H1 (cell line): ENCODE measurements at regions not wholly inside any gene's neighbourhood (a gene's known extent, or its start where the extent isn't known, plus 50 kb on each side); places are given as distances from the start of the nearest gene placed in this dataset.

Experiments
- CTCF ChIA-PET: fragments of 300-600 bp; sonication (Branson Sonifier 250); formaldehyde crosslinking; loops from one replicate; lab custom pipeline; 2021; ENCODE audit not compliant: partially characterized antibody; lab: Charles Lee
- POLR2A ChIA-PET: fragments of 300-600 bp; sonication (Branson Sonifier 250); formaldehyde crosslinking; loops from one replicate; lab custom pipeline; 2021; ENCODE audit warnings: inconsistent platforms; ENCODE audit not compliant: partially characterized antibody; lab: Charles Lee
- DNase-seq, 2 experiments: peaks; one replicate each; pipeline versions ENCODE4 v3.0.0 to v3.0.0-alpha.2; 2010 to 2022; ENCODE audit warnings: low spot score in 2 of 2, low read depth in 1 of 2, mixed read lengths in 1 of 2
- FAIRE-seq: peaks from 2 replicates; lab custom pipeline; 2011; peaks lifted over from hg19 to GRCh38; lab: Jason Lieb, UNC
- H2AFZ ChIP-seq: 2 replicates; pipeline ENCODE4 v1.8.1; 2012; ENCODE audit warnings: low read length, inconsistent platforms
- H2AK5ac ChIP-seq: 2 replicates; pipeline ENCODE4 v1.6.1; 2013; ENCODE audit warnings: low read depth, low read length
- H2BK120ac ChIP-seq: replicated peaks from 2 replicates; pipeline ENCODE3; 2013; ENCODE audit warnings: low read depth, low read length, inconsistent platforms
- H2BK12ac ChIP-seq: 2 replicates; pipeline ENCODE4 v1.6.1; 2013; ENCODE audit warnings: low read depth, low read length
- H2BK15ac ChIP-seq: 2 replicates; pipeline ENCODE4 v1.6.1; 2013; ENCODE audit warnings: low read length
- H2BK20ac ChIP-seq: 2 replicates; pipeline ENCODE4 v1.6.1; 2013; ENCODE audit warnings: low read length
- H2BK5ac ChIP-seq: 2 replicates; pipeline ENCODE4 v1.6.1; 2013; ENCODE audit warnings: low read depth, low read length
- H3K14ac ChIP-seq: 2 replicates; pipeline ENCODE4 v1.6.1; 2013; ENCODE audit warnings: inconsistent platforms; ENCODE audit not compliant: insufficient read length
- H3K18ac ChIP-seq: 2 replicates; pipeline ENCODE4 v1.6.1; 2013; ENCODE audit warnings: low read length; ENCODE audit errors: extremely low read depth
- H3K23ac ChIP-seq: 2 replicates; pipeline ENCODE4 v1.6.1; 2013; ENCODE audit warnings: inconsistent platforms; ENCODE audit not compliant: insufficient read length
- H3K23me2 ChIP-seq: 2 replicates; pipeline ENCODE4 v1.6.1; 2013; ENCODE audit warnings: low read depth, low read length
- H3K27ac ChIP-seq: 2 replicates; pipeline ENCODE4 v1.6.1; 2011; ENCODE audit warnings: low read depth, low read length, inconsistent platforms
- H3K27me3 ChIP-seq, 4 experiments: replicated peaks in 1 of 4; 1 replicate in 1 of 4; 2 replicates in 3 of 4; pipeline versions ENCODE4 v1.6.1 to v1.8.1; 2011 to 2013; ENCODE audit warnings: low read length in 3 of 4, mild to moderate bottlenecking in 3 of 4, inconsistent platforms in 2 of 4, mixed read lengths in 2 of 4, moderate library complexity in 1 of 4; ENCODE audit not compliant: control insufficient read depth in 3 of 4, insufficient read depth in 3 of 4; ENCODE audit errors: extremely low read depth in 1 of 4
- H3K36me3 ChIP-seq, 4 experiments: 2 replicates each; pipeline versions ENCODE4 v1.6.1 to v1.8.1; 2011 to 2013; ENCODE audit warnings: mild to moderate bottlenecking in 4 of 4, low read length in 3 of 4, moderate library complexity in 2 of 4, control low read depth in 1 of 4, inconsistent platforms in 1 of 4; ENCODE audit not compliant: insufficient read depth in 4 of 4, control insufficient read depth in 2 of 4
- H3K4ac ChIP-seq: replicated peaks from 2 replicates; pipeline ENCODE3; 2013; ENCODE audit warnings: low read length, low read depth, mixed read lengths, inconsistent platforms; ENCODE audit not compliant: insufficient read length
- H3K4me1 ChIP-seq, 4 experiments: replicated peaks in 1 of 4; 1 replicate in 1 of 4; 2 replicates in 3 of 4; pipeline versions ENCODE4 v1.6.1 to v1.8.1; 2011 to 2013; ENCODE audit warnings: low read length in 3 of 4, inconsistent platforms in 2 of 4, mixed read lengths in 1 of 4; ENCODE audit not compliant: insufficient read depth in 4 of 4, control insufficient read depth in 3 of 4
- H3K4me2 ChIP-seq, 2 experiments: 2 replicates each; pipeline versions ENCODE4 v1.6.1 to v1.8.1; 2011 to 2013; ENCODE audit warnings: low read depth in 2 of 2, low read length in 2 of 2, control low read depth in 1 of 2, inconsistent platforms in 1 of 2, mild to moderate bottlenecking in 1 of 2; ENCODE audit not compliant: insufficient read depth in 1 of 2
- H3K4me3 ChIP-seq, 4 experiments: fragments of 200-600, 300-600 bp in 1 of 4; sonication (generic), shearing (Covaris generic), sonication (Bioruptor Twin) in 1 of 4; 2 replicates each; pipeline versions ENCODE4 v1.5.1 to v1.8.1; 2011 to 2016; ENCODE audit warnings: low read length in 4 of 4, low read depth in 3 of 4, control low read depth in 2 of 4, inconsistent platforms in 2 of 4, mild to moderate bottlenecking in 2 of 4, mixed read lengths in 1 of 4, moderate library complexity in 1 of 4; ENCODE audit not compliant: insufficient read depth in 2 of 4; ENCODE audit errors: extremely low read depth in 1 of 4
- H3K56ac ChIP-seq: replicated peaks from 2 replicates; pipeline ENCODE3; 2013; ENCODE audit warnings: low read depth, mild to moderate bottlenecking, mixed read lengths, low read length, inconsistent platforms; ENCODE audit not compliant: insufficient read length
- H3K79me1 ChIP-seq: 2 replicates; pipeline ENCODE4 v1.6.1; 2013; ENCODE audit warnings: low read depth, low read length, control low read depth
- H3K79me2 ChIP-seq, 2 experiments: 2 replicates each; pipeline versions ENCODE4 v1.6.1 to v1.8.1; 2012 to 2013; ENCODE audit warnings: low read length in 2 of 2, mild to moderate bottlenecking in 2 of 2, inconsistent platforms in 1 of 2; ENCODE audit not compliant: insufficient read depth in 2 of 2, control insufficient read depth in 1 of 2
- H3K9ac ChIP-seq, 4 experiments: replicated peaks in 1 of 4; 1 replicate in 1 of 4; 2 replicates in 3 of 4; pipeline versions ENCODE4 v1.6.1 to v1.8.1; 2011 to 2013; ENCODE audit warnings: low read depth in 3 of 4, low read length in 3 of 4, control low read depth in 2 of 4, mild to moderate bottlenecking in 2 of 4, moderate library complexity in 2 of 4, inconsistent platforms in 1 of 4; ENCODE audit errors: extremely low read depth in 1 of 4
- H3K9me3 ChIP-seq, 2 experiments: 2 replicates each; pipeline versions ENCODE4 v1.6.1 to v1.8.1; 2012 to 2013; ENCODE audit warnings: mild to moderate bottlenecking in 2 of 2, moderate library complexity in 2 of 2, control low read depth in 1 of 2, inconsistent platforms in 1 of 2, low read depth in 1 of 2, low read length in 1 of 2, mixed read lengths in 1 of 2; ENCODE audit not compliant: insufficient read depth in 2 of 2
- H4K20me1 ChIP-seq, 2 experiments: replicated peaks in 1 of 2; 2 replicates each; pipeline versions ENCODE3 to v1.8.1; 2011 to 2013; ENCODE audit warnings: inconsistent platforms in 2 of 2, low read length in 2 of 2, mild to moderate bottlenecking in 1 of 2; ENCODE audit not compliant: insufficient read depth in 2 of 2, control insufficient read depth in 1 of 2
- H4K5ac ChIP-seq: 2 replicates; pipeline ENCODE4 v1.6.1; 2013; ENCODE audit warnings: low read length, low read depth, mixed read lengths, inconsistent platforms; ENCODE audit not compliant: insufficient read length
- H4K8ac ChIP-seq: 2 replicates; pipeline ENCODE4 v1.8.0; 2013; ENCODE audit warnings: mild to moderate bottlenecking, moderate library complexity, low read length, inconsistent platforms; ENCODE audit not compliant: insufficient read depth; ENCODE audit errors: extremely low read depth
- H4K91ac ChIP-seq: replicated peaks from 2 replicates; pipeline ENCODE3; 2013; ENCODE audit warnings: low read length, mixed read lengths, inconsistent platforms; ENCODE audit not compliant: insufficient read length
- CEBPB ChIP-seq: IDR thresholded peaks from 2 replicates; pipeline ENCODE4 v1.6.1; 2012; ENCODE audit warnings: low read depth, low read length
- CHD1 ChIP-seq: IDR thresholded peaks from 2 replicates; pipeline ENCODE4 v1.6.1; 2012; ENCODE audit warnings: low read depth, low read length, improper control_type of control experiment
- CREB1 ChIP-seq: IDR thresholded peaks from 2 replicates; pipeline ENCODE4 v1.6.1; 2012; ENCODE audit warnings: inconsistent platforms
- EZH2 ChIP-seq: fragments of 200-600 bp; sonication (generic); IDR thresholded peaks from 2 replicates; pipeline ENCODE4 v1.7.1; 2012; ENCODE audit warnings: low read depth, mild to moderate bottlenecking, moderate library complexity, low read length, inconsistent platforms; ENCODE audit not compliant: severe bottlenecking
- JUND ChIP-seq: IDR thresholded peaks from 2 replicates; pipeline ENCODE4 v1.6.1; 2011; ENCODE audit warnings: mild to moderate bottlenecking, improper control_type of control experiment, low read length
- KDM1A ChIP-seq: fragments of 200-600, 300-600 bp; sonication (generic); IDR thresholded peaks from 2 replicates; pipeline ENCODE4 v1.7.1; 2016; ENCODE audit warnings: mild to moderate bottlenecking, low read length, borderline replicate concordance
- PHF8 ChIP-seq: fragments of 200-600 bp; sonication (generic); conservative IDR thresholded peaks from 2 replicates; pipeline ENCODE4 v1.7.1; 2012; ENCODE audit warnings: low read depth, mild to moderate bottlenecking, inconsistent platforms, low read length, moderate library complexity
- POLR2A ChIP-seq, 2 experiments: IDR thresholded peaks; 1 replicate in 1 of 2; 2 replicates in 1 of 2; pipeline ENCODE4 v1.6.1; 2011; ENCODE audit warnings: low read depth in 2 of 2, low read length in 2 of 2, mild to moderate bottlenecking in 2 of 2; ENCODE audit errors: control extremely low read depth in 1 of 2
- RBBP5 ChIP-seq: IDR thresholded peaks from 2 replicates; pipeline ENCODE4 v1.7.1; 2012; ENCODE audit warnings: low read depth, mild to moderate bottlenecking, inconsistent platforms, low read length, moderate library complexity, borderline replicate concordance
- SAP30 ChIP-seq: fragments of 300-600 bp; sonication (generic); IDR thresholded peaks from 2 replicates; pipeline ENCODE4 v1.7.1; 2012; ENCODE audit warnings: low read length, moderate library complexity, mild to moderate bottlenecking, inconsistent platforms; ENCODE audit not compliant: insufficient read depth, insufficient replicate concordance
- SIN3A ChIP-seq, 2 experiments: IDR thresholded peaks in 1 of 2; conservative IDR thresholded peaks in 1 of 2; 2 replicates each; pipeline ENCODE4 v1.6.1; 2011 to 2012; ENCODE audit warnings: low read length in 2 of 2, improper control_type of control experiment in 1 of 2, low read depth in 1 of 2, mild to moderate bottlenecking in 1 of 2
- SP4 ChIP-seq: IDR thresholded peaks from 2 replicates; pipeline ENCODE4 v1.6.1; 2012; ENCODE audit warnings: low read length, inconsistent platforms
- TAF1 ChIP-seq: IDR thresholded peaks from 2 replicates; pipeline ENCODE4 v1.6.1; 2011; ENCODE audit warnings: mild to moderate bottlenecking, low read depth, low read length
- TBP ChIP-seq: IDR thresholded peaks from 2 replicates; pipeline ENCODE4 v1.6.1; 2011; ENCODE audit warnings: low read depth, low read length, improper control_type of control experiment
- WGBS, 2 experiments: shearing (Covaris generic) in 1 of 2; methylation state at CpG; one replicate each; pipeline versions ENCODE4 v1.1.6 to v1.1.7; 2013 to 2015; ENCODE audit warnings: low lambda C conversion rate in 2 of 2, mixed read lengths in 2 of 2, inconsistent platforms in 1 of 2, low coverage in 1 of 2, missing lambda C conversion rate in 1 of 2; ENCODE audit not compliant: insufficient replicate concordance in 2 of 2, insufficient coverage in 1 of 2, insufficient read length in 1 of 2; ENCODE audit errors: extremely low coverage in 1 of 2, missing lambda C conversion rate in 1 of 2; 5-methylcytosine and 5-hydroxymethylcytosine counted together
- TF ChIP-seq, protein P1 (sequence below): IDR thresholded peaks from 2 replicates; pipeline ENCODE4 v1.6.1; 2012; ENCODE audit warnings: low read length, inconsistent platforms

DNA sequence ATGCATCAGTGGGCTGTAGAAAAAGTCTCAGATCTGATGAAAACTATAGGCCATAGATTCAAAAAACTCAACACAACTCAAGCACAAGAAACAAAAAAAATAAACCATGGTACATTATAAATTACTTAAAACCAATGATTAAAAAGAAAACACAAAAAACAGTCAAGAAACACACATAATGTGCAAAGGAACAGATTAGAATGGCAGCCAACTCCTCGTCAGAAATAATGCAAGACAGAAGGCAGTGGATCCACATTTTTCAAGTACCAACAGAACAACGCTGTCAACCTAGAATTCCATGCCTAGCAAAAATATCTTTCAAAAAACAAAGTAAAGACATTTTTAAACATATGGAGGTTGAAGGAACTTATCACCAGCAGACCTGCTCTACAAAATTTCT is 69.7 kb downstream of the PSMB1 start:
- no peaks in the 10 kb centered on the region for H3K4me1 ChIP-seq
- H2BK5ac ChIP-seq: no peak overlapping the region
- H3K79me1 ChIP-seq: no peaks in the 10 kb centered on the region
- WGBS, 2 experiments: 85% methylated on average over 2 of the region's 2 CpGs; no CpG with 5 or more reads in 1 of the 2 experiments
- no peak overlapping the region for H3K27ac ChIP-seq
- TF ChIP-seq SIN3A (conservative IDR thresholded peaks at IDR 0.05 in 1 of 2, IDR thresholded peaks at IDR 0.05 in 1 of 2; ENCODE audit: low read depth in 1 of 2, low read length in 2 of 2) (no peak), CHD1 (no peak), POLR2A (IDR thresholded peaks at IDR 0.05; ENCODE audit: control extremely low read depth in 1 of 2, low read depth in 2 of 2, low read length in 2 of 2) (no peak), EZH2 (no peak), TAF1 (no peak), JUND (no peak), CEBPB (no peak), CREB1 (no peak), PHF8 (no peak), SAP30 (no peak), TBP (no peak), KDM1A (no peak), SP4 (no peak), RBBP5 (no peak)
- TF ChIP-seq, protein P1, sequence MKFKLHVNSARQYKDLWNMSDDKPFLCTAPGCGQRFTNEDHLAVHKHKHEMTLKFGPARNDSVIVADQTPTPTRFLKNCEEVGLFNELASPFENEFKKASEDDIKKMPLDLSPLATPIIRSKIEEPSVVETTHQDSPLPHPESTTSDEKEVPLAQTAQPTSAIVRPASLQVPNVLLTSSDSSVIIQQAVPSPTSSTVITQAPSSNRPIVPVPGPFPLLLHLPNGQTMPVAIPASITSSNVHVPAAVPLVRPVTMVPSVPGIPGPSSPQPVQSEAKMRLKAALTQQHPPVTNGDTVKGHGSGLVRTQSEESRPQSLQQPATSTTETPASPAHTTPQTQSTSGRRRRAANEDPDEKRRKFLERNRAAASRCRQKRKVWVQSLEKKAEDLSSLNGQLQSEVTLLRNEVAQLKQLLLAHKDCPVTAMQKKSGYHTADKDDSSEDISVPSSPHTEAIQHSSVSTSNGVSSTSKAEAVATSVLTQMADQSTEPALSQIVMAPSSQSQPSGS: no peak
- no peak overlapping the region for H3K56ac ChIP-seq
- H2BK120ac ChIP-seq: no peak overlapping the region
- no peak overlapping the region for H4K8ac ChIP-seq
- H3K18ac ChIP-seq: no peak overlapping the region
- H2AK5ac ChIP-seq: no peak overlapping the region
- H3K4me3 ChIP-seq: no peak overlapping the region
- no peak overlapping the region for H3K23ac ChIP-seq
- no peaks in the 10 kb centered on the region for H3K79me2 ChIP-seq
- H4K20me1 ChIP-seq: no peaks in the 10 kb centered on the region
- H3K9me3 ChIP-seq: 0 out of 4 replicates have a peak, but pooled peaks cover 0 to 3% of the 10 kb centered on the region in 2 experiments
- no peak overlapping the region for H4K91ac ChIP-seq
- H2BK15ac ChIP-seq: no peak overlapping the region
- H4K5ac ChIP-seq: no peak overlapping the region
- no peak overlapping the region for H2AFZ ChIP-seq
- no peaks in the 10 kb centered on the region for H3K36me3 ChIP-seq
- H3K27me3 ChIP-seq: no peaks in the 10 kb centered on the region; a peak in 1 of 7 replicates
- no peak overlapping the region for H3K9ac ChIP-seq
- H2BK20ac ChIP-seq: no peak overlapping the region
- H3K23me2 ChIP-seq: no peaks in the 10 kb centered on the region
- POLR2A ChIA-PET: no interaction called here
- DNase-seq (no peak), FAIRE-seq (no peak)
- CTCF ChIA-PET: no interaction called here
- no peak overlapping the region for H2BK12ac ChIP-seq
- no peak overlapping the region for H3K4ac ChIP-seq
- no peak overlapping the region for H3K4me2 ChIP-seq
- no peak overlapping the region for H3K14ac ChIP-seq
